Activated CD8-positive, alpha-beta memory T cell treated with anti-CD3 and anti-CD28 coated beads for 24 hours (primary cell): ENCODE measurements at regions not wholly inside any gene's neighbourhood (a gene's known extent, or its start where the extent isn't known, plus 50 kb on each side); places are given as distances from the start of the nearest gene placed in this dataset.
"Not testable (repeated sequence)": the region's sequence is repeated elsewhere in the genome, so short reads cannot be mapped to it uniquely, and the experiment has no call there.

Experiments used
- DNase-seq: peaks from one replicate; pipeline ENCODE4 v3.0.0-alpha.2; 2020

DNA sequence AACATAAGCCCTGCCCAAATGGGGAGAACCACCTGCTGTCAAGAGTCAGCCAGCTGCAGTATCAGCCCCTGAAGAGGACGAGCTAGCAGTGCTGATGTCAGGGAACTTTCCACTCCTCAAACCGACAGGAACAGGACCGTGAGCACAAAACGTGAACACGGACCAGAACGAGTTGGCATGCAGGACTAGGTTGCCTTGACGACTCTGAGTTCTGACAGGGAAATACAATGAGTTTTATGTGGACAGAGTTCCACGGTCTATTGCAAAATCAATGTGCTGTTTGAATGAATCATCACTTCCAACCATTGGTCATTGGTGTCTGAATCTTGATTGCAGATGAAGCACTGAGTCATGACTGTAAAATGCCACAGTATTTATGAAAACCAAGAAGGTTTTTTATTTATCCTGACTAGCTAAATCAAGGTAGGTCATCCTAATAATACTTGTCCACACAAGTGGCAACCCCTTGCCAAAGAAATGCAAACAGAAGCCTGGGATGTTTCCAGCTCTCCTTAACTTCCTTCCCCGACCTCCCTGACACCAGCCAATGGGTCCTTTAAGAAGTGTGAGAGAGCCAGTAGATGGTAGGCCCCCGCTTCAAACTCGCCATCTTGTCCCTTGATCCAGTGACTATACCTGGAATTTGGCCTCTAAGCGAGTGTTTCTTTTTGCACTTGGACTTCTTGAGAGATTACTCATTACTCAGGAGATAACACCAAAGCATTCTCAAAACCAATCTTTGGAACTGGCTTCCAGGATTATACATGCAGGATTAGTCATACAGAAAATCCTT, 119.6 kb downstream of the ASB7 start:
- peak; percentile 19 for DNase-seq

DNA sequence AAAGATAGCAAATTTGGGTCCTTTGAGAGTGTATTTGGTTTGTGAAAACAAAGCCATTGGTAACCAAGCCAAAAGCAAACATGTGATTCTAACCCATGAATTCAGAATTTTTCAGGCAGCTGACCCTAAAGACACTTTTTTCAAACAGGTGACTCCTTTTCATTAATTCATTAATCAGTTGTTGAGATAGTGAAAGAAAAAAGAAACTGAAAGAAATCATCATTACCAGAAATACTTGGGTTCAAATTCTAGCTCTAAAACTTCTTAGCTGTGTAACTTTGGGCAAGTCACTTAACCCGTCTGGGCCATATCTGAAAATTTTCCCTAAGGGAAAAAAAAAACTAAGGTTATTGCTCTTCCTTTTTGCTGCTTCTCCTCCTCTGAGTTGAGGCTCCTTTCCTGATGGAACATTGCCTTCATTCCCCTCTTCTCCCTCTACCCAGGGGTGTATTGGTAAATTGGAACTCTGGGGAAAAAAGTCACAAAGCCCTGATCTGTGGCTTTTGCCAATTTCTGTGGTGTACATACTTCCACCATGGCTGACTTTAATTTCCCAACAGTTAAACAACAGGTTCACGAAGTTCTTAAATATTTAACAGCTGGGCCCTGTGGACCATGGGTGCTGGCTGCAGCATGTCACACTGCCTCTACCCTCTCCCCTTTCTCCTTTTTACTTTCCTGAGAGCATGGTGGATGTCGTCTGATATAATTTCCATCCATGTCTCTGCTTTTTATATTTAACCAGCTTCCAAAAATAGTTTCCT, 120.3 kb downstream of the ASB7 start:
- no peak for DNase-seq

GRCh38 chr15:100723315-100723801, 121.0 kb downstream of the ASB7 start:
- DNase-seq = no peak

GRCh38 chr15:100725121-100726069, 123.0 kb downstream of the ASB7 start:
- DNase-seq = peak; percentile 28

DNA sequence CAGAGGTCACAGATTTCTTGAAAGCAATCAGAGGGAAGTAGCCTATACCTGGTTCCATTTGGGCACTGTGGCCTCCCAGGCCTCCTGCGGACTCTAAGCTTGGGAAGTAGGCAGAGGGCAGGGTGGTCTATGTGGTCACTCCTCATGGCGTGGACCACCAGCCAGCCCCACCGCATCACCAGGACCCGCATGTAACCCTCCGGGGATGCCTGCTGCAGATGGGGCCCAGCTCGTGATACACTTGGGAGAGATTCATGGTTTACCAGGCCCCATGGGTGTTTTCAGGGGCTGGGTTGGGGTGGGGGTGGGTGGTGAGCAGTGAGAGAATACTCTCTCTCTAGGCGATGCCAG, 123.7 kb downstream of the ASB7 start:
- no peak for DNase-seq

DNA sequence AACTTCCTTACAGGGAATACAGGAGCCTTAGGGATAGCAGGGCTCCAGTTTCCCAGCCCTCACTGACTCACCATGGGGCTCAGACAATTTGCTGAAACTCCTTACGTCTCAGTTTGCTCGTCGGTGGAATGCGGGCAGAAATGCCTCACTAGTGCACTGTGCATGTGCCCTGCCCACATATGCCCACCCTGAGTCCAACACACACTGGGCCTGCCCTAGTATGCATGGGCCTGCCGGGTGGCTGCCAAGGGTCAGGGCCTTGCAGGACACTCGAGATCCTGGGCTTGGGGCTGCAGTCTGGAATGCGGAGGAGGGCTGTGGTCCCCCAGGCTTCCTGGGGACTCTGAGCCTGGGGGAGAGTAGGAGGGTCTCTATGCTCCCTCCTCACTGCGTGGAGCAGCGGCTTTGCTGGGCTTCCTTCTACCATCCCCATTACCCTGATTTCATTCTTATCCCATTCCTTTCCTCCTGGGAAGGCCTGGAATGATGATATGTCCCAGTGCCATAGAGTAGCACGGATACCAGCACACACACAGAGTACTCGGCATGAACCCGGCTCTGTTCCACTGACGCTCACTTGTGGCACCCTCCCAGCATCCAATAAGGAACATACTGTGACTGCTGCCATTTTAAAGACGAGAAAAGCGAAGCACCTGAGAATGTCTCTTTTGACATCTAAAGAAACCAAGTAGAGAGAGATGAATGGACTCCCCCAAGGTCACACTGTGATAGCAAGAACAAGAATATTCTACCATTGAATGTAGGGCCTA, 124.2 kb downstream of the ASB7 start:
- peak; percentile 33 for DNase-seq

- DNase-seq = peak; percentile 37
These were observed 125.0 kb downstream of the ASB7 start for GRCh38 chr15:100727291-100727851.

- peak; percentile 35 for DNase-seq
These were observed 126.2 kb downstream of the ASB7 start for GRCh38 chr15:100728371-100729201.

DNA sequence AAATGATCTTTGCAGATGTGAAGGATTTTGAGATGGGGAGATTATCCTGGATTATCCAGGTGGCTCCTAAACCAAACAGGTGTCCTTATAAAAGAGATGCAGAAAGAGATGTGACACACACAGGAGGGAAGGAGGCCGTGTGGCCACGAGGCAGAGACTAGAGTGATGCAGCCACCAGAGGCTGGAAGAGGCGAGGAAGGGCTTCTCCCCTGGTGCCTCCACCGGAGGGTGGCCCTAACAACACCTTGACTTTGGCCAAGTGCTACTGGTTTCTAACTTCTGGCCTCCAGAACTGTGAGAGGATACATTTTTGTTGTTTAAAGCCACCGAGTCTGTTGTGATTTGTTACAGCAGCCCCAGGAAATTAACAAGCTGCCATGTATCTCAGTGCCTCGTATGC, 127.1 kb downstream of the ASB7 start:
- DNase-seq = peak; percentile 19

DNA sequence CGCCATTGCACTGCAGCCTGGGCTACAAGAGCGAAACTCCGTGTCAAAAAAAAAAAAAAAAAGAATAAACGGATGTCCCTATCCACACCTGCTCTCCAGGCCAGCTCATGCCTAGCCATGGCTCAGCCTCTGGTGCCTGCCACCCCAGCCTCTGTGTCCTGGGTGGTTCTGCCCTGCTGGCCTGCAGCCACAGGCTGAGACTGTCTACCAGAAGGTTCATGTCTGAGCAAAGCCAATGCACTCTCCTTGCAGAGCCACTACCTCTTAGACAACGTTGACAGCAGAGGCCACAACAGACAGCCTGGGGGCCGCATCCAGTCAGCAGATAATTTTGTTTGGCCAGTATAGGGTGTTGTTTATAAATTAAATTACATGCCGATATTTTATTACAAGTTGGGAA, 127.7 kb downstream of the ASB7 start:
- DNase-seq = peak; percentile 21

DNA sequence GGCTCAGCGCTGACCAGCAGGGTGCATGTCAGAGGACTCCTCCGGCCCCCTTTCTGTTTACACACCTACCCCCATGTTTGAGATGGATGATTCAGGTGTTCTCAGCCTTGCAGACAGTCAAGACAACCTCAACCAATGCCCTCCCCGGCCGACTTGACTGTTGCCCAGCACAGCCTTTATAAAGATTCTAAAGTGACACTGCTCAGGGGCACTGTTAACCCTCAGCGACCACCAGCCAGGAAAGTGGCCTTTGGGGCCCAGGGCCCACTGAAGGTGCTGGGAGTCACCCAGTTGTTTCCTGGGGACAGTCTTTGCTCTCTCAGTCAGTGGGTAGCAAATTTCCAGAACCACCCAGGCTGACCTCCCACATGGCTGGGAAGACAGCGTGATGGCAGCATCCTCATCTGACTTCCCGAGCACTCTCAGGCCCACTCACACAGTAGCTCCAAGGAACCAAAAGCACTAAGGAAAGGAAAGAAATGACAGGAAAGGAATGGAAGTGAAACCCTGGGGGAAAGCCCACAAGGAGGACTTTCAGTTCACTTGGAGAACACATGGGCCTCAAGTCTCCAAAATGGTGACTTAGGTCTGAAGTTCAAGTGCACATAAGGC, 128.4 kb downstream of the ASB7 start:
- DNase-seq = peak; percentile 15

DNA sequence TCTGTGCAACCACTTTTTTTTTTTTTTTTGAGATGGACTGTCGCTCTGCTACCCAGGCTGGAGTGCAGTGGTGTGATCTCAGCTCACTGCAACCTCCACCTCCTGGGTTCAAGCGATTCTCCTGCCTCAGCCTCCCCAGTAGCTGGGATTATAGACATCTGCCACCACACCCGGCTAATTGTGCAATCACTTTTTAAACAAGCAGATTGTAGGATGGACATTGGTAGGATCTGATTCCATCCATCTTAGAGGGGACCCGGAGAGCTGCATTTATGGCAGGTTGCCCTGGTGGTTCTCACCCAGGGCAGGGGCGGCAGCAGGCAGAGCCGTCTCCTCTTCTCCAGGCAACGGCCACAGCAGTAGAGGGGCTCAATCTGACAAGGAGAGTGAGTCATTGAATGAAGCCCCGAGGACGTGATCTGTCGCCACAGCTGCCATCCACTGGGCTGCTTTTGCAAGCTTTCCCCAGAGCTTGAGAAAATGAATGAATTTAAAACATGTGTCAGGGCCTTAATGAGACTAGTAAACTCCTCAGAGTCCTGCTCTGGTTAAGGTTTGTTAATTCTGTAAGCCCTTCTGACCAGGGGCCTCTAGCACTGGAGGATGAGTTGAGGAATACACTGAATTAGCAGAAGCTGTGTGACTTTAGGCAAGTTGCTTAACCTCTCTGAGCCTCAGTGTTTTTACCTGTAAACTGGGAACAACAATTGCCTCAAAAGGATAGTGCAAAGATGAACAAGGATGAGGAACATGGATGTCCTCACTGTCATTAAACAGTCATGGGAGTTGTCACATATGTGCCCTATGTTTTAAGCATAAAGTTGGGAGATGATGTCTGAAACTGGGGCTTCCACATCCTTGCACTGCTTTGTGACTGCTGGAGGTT, 129.1 kb downstream of the ASB7 start:
- DNase-seq = peak; percentile 30

GRCh38 chr15:100732211-100733055, 130.0 kb downstream of the ASB7 start:
- DNase-seq = no peak

DNA sequence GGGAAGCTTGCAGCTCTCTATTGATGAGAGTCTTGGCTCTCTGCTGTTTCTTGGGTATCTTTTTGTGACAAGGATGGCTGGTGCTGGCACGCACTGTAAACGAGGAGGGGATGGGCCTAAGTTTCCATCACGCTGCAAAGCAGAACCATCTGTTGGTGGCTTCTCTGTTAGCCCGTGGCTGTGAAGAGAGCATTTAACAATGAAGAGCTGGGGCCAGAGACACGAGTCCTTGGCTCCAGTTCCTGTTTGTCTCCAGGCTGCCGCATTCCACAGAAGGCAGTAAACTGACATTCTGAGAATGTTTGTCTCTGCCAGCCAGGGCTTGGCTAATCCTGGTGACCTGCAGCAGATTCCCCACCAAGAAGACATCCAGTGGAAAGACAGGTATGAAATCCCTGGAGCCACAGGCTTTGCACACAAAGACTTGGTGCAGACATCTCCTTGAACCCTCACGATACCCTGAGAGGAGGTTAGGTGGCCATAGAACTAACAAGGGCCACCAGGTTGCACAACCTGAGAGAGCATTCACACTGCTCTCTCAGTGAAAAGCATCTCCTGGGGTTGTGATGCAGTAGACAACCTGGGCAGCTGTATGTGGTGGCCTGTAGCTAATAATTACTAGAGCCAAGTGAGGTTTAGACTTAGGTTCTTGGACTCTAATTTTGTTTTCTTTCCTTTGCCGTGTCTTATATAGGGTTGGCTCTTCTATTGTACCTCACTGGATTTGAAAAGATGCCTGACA, 130.9 kb downstream of the ASB7 start:
- DNase-seq = peak; percentile 17

DNA sequence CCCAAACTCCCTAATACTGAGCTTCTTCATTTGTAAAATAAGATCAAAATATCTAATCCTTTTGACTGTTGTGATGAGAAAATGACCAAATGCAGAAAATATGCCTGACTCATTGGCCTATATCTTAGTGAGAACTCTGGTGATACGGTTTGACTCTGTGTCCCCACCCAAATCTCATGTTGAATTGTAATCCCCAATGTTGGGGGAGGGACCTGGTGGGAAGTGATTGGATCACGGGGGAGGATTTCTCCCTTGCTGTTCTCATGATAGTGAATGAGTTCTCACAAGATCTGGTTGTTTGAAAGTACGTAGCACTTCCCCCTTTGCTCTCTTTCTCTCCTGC, 131.4 kb downstream of the ASB7 start:
- DNase-seq = not testable (repeated sequence)

DNA sequence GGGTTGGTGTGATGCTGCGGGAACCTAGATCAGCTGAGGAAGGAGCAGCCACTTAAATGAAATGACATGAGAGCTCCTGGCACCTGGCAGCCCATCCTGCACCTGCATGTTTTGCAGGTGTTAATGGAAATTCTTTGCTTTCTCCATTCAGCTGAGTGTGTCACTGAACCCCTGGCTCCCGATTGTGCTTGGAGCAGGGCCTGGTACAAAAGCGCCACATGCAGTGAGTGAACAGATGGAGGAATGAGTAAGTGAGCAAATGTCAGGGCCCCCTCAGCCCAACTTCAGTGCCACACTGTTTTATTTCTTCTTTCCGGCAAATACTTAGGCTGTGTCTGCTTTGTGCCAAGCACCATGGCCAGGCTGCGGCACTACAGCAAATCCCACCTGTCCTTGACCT, 132.2 kb downstream of the ASB7 start:
- peak; percentile 21 for DNase-seq

DNA sequence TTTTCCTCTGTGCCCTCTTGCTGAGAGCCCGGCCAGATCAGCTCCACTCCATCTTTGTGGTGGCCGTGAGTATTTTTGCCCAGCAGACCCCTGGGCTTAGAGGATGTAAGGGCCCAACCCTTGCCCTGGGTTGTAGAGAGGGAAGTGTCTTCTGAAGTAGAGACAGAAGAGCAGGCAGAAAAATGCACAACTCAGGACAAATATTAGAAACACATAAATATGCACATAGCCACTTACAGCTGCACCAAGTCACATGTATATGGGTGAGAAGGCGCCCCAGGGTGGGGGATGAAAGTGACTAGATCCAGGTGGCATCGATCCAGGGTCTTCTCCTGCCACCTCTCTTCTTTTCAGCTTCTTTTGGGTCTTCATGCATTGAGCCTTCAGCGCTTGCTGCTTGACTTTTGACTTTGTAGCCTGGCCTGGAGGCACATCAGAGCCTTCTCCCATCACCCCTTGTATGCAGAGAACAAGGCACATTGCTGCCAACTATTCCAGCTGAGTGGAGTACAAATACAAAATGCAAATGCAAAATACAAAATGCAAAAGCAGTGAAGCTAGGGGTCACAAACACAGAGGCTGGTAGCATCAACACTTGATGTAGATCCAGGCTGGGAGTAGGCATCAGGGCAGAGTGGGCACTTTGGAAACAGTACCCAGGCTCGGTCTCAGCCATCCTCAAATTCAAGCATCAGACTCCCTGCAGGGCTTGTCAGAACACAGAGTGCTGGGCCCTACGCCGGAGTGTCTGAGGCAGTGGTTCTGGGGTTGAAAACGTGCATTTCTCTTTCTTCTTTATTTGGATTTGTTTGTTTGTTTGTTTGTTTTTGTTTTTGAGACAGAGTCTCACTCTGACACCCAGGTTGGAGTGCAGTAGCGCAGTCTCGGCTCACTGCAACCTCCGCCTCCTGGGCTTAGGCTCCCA, 133.0 kb downstream of the ASB7 start:
- no peak for DNase-seq
